Esophagus squamous epithelium (tissue), 4 donors: ENCODE measurements at regions not wholly inside any gene's neighbourhood (a gene's known extent, or its start where the extent isn't known, plus 50 kb on each side); places are given as distances from the start of the nearest gene placed in this dataset.

Experiments used
- CTCF ChIP-seq, 6 experiments: fragments of 450-650 bp in 4 of 6; fragments of 200-600 bp in 2 of 6; sonication (generic) in 2 of 6; IDR thresholded peaks; one replicate each; pipeline ENCODE4 v1.5.1; 2016 to 2019; ENCODE audit warnings: antibody characterized with exemption in 6 of 6, mild to moderate bottlenecking in 4 of 6, moderate library complexity in 4 of 6
- POLR2A ChIP-seq, 4 donors: fragments of 450-650 bp; IDR thresholded peaks; one replicate each; pipeline ENCODE4 v1.6.1; 2017; ENCODE audit warnings: antibody characterized with exemption in 4 of 4, mild to moderate bottlenecking in 4 of 4, moderate library complexity in 3 of 4

- TF ChIP-seq CTCF (IDR thresholded peaks at IDR 0.05) (no peak), POLR2A (IDR thresholded peaks at IDR 0.05) (no peak)
Observed at GRCh38 chr1:24252185-24252780, 65.2 kb upstream of the IFNLR1 start.
